ENCODE measurements at regions not wholly inside any gene's neighbourhood (a gene's known extent, or its start where the extent isn't known, plus 50 kb on each side); places are given as distances from the start of the nearest gene placed in this dataset.

- H3K4me3 Mint-ChIP-seq = no peak overlapping the region
- peaks cover 3 to 4% of the 10 kb centered on the region in 2 donors for H3K27me3 Mint-ChIP-seq
- Histone ChIP-seq H3K27ac (ENCODE audit: low read depth, low read length) (no peak overlapping the region), H3K9me3 (ENCODE audit: control insufficient read depth in 1 of 2, low read length in 2 of 2) (no peaks in the 10 kb centered on the region), H3K27me3 (ENCODE audit: insufficient read depth, low read length) (no peaks in the 10 kb centered on the region), H3K36me3 (ENCODE audit: insufficient read depth, low read length) (no peaks in the 10 kb centered on the region), H3K4me3 (ENCODE audit: low read length in 2 of 2) (no peak overlapping the region), H3K4me1 (ENCODE audit: insufficient read depth, low read length) (no peaks in the 10 kb centered on the region)
- intact Hi-C loops (cut with micrococcal nuclease) = no loop called here
- ChIA-PET CTCF (ENCODE audit: partially characterized antibody) (interaction anchor here (1.0 kb wide), 1 partner anchor 10 kb away, joined by 5 read pairs; no protein-coding TSS in a partner anchor), POLR2A (ENCODE audit: partially characterized antibody) (no interaction called here)
- H3K4me1 Mint-ChIP-seq = no peaks in the 10 kb centered on the region
- H3K27ac Mint-ChIP-seq = no peak overlapping the region
- peaks cover 0 to 5% (median under 1%) of the 10 kb centered on the region in 8 donors for H3K9me3 Mint-ChIP-seq
- DNase-seq = no peak
- H3K36me3 Mint-ChIP-seq = no peaks in the 10 kb centered on the region
Measured at GRCh38 chr9:19732441-19732951, 56.3 kb downstream of the SLC24A2 start.

GRCh38 chr9:19728101-19728500 is 60.7 kb downstream of the SLC24A2 start:
- ChIA-PET POLR2A (ENCODE audit: partially characterized antibody) (no interaction called here), CTCF (ENCODE audit: partially characterized antibody) (interaction anchor here (1.1 kb wide), 1 partner anchor 21 kb away, joined by 3 read pairs; no protein-coding TSS in a partner anchor)
- no peaks in the 10 kb centered on the region for H3K9me3 ChIP-seq (ENCODE audit: control insufficient read depth in 1 of 2, low read length in 2 of 2)
- DNase-seq = no peak
- no peak overlapping the region for H3K4me3 ChIP-seq (ENCODE audit: low read length in 2 of 2)
- Mint-ChIP-seq H3K27me3 (peaks cover 2 to 8% of the 10 kb centered on the region in 2 donors), H3K4me3 (no peak overlapping the region), H3K27ac (no peak overlapping the region), H3K36me3 (no peaks in the 10 kb centered on the region), H3K4me1 (no peaks in the 10 kb centered on the region), H3K9me3 (no peaks in the 10 kb centered on the region)
- intact Hi-C loops (cut with micrococcal nuclease) = no loop called here
- H3K27ac ChIP-seq (ENCODE audit: low read depth, low read length) = no peak overlapping the region
- no peaks in the 10 kb centered on the region for H3K36me3 ChIP-seq (ENCODE audit: insufficient read depth, low read length)
- H3K4me1 ChIP-seq (ENCODE audit: insufficient read depth, low read length) = no peaks in the 10 kb centered on the region
- H3K27me3 ChIP-seq (ENCODE audit: insufficient read depth, low read length) = no peaks in the 10 kb centered on the region

DNA sequence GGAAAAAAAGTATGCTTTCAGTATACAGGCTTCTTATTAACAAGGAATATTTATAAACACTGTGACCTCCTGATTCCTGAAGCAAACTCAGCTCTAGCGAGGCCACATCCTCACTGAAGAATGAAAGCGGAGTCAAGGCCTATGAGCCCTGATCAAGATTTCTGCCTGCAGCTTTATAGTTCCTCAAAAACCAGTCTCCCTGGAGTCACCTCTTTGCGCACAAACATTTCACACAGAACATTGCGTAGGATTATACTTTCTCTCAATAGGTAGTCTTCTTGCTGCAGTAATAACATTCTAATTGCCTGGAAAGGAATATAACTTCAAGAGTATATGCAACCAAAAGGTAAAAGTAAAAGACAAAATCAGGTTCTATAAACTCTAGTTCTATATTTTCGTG is 62.9 kb downstream of the SLC24A2 start:
- no peaks in the 10 kb centered on the region for H3K9me3 Mint-ChIP-seq
- Histone ChIP-seq H3K9me3 (ENCODE audit: control insufficient read depth in 1 of 2, low read length in 2 of 2) (no peaks in the 10 kb centered on the region), H3K27me3 (ENCODE audit: insufficient read depth, low read length) (no peaks in the 10 kb centered on the region), H3K36me3 (ENCODE audit: insufficient read depth, low read length) (no peaks in the 10 kb centered on the region), H3K27ac (ENCODE audit: low read depth, low read length) (no peak overlapping the region), H3K4me3 (ENCODE audit: low read length in 2 of 2) (no peak overlapping the region), H3K4me1 (ENCODE audit: insufficient read depth, low read length) (no peaks in the 10 kb centered on the region)
- H3K27me3 Mint-ChIP-seq = peaks cover 2 to 4% of the 10 kb centered on the region in 2 donors
- intact Hi-C loops (cut with micrococcal nuclease) = no loop called here
- no peak overlapping the region for H3K4me3 Mint-ChIP-seq
- no peak for DNase-seq
- H3K27ac Mint-ChIP-seq = no peak overlapping the region
- no peaks in the 10 kb centered on the region for H3K4me1 Mint-ChIP-seq
- CTCF ChIA-PET (ENCODE audit: partially characterized antibody) = no interaction called here
- H3K36me3 Mint-ChIP-seq = no peaks in the 10 kb centered on the region
- POLR2A ChIA-PET (ENCODE audit: partially characterized antibody) = no interaction called here

GRCh38 chr9:19720377-19720776 is 68.5 kb downstream of the SLC24A2 start:
- Mint-ChIP-seq H3K27ac (no peak overlapping the region), H3K27me3 (peaks cover 1 to 10% of the 10 kb centered on the region in 2 donors), H3K9me3 (no peaks in the 10 kb centered on the region), H3K4me1 (no peaks in the 10 kb centered on the region), H3K4me3 (no peak overlapping the region), H3K36me3 (no peaks in the 10 kb centered on the region)
- no peak for DNase-seq
- POLR2A ChIA-PET (ENCODE audit: partially characterized antibody) = no interaction called here
- intact Hi-C loops (cut with micrococcal nuclease) = no loop called here
- no peak overlapping the region for H3K27ac ChIP-seq (ENCODE audit: low read depth, low read length)
- no peaks in the 10 kb centered on the region for H3K36me3 ChIP-seq (ENCODE audit: insufficient read depth, low read length)
- CTCF ChIA-PET (ENCODE audit: partially characterized antibody) = no interaction called here
- H3K9me3 ChIP-seq (ENCODE audit: control insufficient read depth in 1 of 2, low read length in 2 of 2) = no peaks in the 10 kb centered on the region
- no peak overlapping the region for H3K4me3 ChIP-seq (ENCODE audit: low read length in 2 of 2)
- no peaks in the 10 kb centered on the region for H3K27me3 ChIP-seq (ENCODE audit: insufficient read depth, low read length)
- no peaks in the 10 kb centered on the region for H3K4me1 ChIP-seq (ENCODE audit: insufficient read depth, low read length)

GRCh38 chr9:19703702-19704101 is 85.1 kb downstream of the SLC24A2 start:
- intact Hi-C loops (cut with micrococcal nuclease) = no loop called here
- Mint-ChIP-seq H3K4me1 (no peaks in the 10 kb centered on the region), H3K4me3 (no peak overlapping the region), H3K9me3 (peaks cover 0 to 3% (median 0%) of the 10 kb centered on the region in 8 donors), H3K36me3 (no peaks in the 10 kb centered on the region), H3K27me3 (peaks cover 2 to 4% of the 10 kb centered on the region in 2 donors), H3K27ac (no peak overlapping the region)
- Histone ChIP-seq H3K27ac (ENCODE audit: low read depth, low read length) (no peak overlapping the region), H3K4me3 (ENCODE audit: low read length in 2 of 2) (no peak overlapping the region), H3K27me3 (ENCODE audit: insufficient read depth, low read length) (no peaks in the 10 kb centered on the region), H3K4me1 (ENCODE audit: insufficient read depth, low read length) (no peaks in the 10 kb centered on the region), H3K9me3 (ENCODE audit: control insufficient read depth in 1 of 2, low read length in 2 of 2) (no peaks in the 10 kb centered on the region), H3K36me3 (ENCODE audit: insufficient read depth, low read length) (no peaks in the 10 kb centered on the region)
- CTCF ChIA-PET (ENCODE audit: partially characterized antibody) = no interaction called here
- POLR2A ChIA-PET (ENCODE audit: partially characterized antibody) = no interaction called here
- DNase-seq = no peak

- ChIA-PET CTCF (ENCODE audit: partially characterized antibody) (no interaction called here), POLR2A (ENCODE audit: partially characterized antibody) (no interaction called here)
- H3K27ac Mint-ChIP-seq = no peak overlapping the region
- intact Hi-C loops (cut with micrococcal nuclease) = no loop called here
- H3K4me3 ChIP-seq (ENCODE audit: low read length in 2 of 2) = no peak overlapping the region
- peaks cover 2 to 4% of the 10 kb centered on the region in 2 donors for H3K27me3 Mint-ChIP-seq
- no peaks in the 10 kb centered on the region for H3K36me3 ChIP-seq (ENCODE audit: insufficient read depth, low read length)
- no peaks in the 10 kb centered on the region for H3K27me3 ChIP-seq (ENCODE audit: insufficient read depth, low read length)
- H3K4me3 Mint-ChIP-seq = no peak overlapping the region
- no peaks in the 10 kb centered on the region for H3K9me3 ChIP-seq (ENCODE audit: control insufficient read depth in 1 of 2, low read length in 2 of 2)
- no peaks in the 10 kb centered on the region for H3K4me1 Mint-ChIP-seq
- no peak for DNase-seq
- no peaks in the 10 kb centered on the region for H3K4me1 ChIP-seq (ENCODE audit: insufficient read depth, low read length)
- H3K9me3 Mint-ChIP-seq = peaks cover 0 to 3% (median 0%) of the 10 kb centered on the region in 8 donors
- no peak overlapping the region for H3K27ac ChIP-seq (ENCODE audit: low read depth, low read length)
- no peaks in the 10 kb centered on the region for H3K36me3 Mint-ChIP-seq
Measured at GRCh38 chr9:19701991-19702390, 86.8 kb downstream of the SLC24A2 start.

DNA sequence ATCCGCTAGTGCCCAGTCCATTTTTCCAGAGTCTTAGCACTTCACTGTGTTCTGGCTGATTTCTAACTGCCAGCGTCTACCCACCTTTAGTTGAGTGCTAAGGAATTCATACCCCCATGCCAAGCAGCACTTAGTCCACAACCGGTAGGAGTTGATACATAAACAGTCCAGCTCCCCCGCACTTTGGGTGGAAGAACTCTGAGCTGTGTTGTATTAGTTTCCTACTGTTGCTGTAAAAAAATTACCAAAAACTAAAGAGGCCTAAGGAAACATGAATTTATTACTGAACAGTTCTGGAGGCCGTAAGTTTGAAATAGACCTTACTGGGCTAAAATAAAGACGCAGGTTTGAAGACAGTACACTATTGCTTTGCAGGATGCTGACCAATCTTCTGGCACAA is 87.6 kb downstream of the SLC24A2 start:
- no peaks in the 10 kb centered on the region for H3K36me3 ChIP-seq (ENCODE audit: insufficient read depth, low read length)
- no peak overlapping the region for H3K4me3 ChIP-seq (ENCODE audit: low read length in 2 of 2)
- no peak overlapping the region for H3K27ac Mint-ChIP-seq
- no peak for DNase-seq
- H3K4me1 Mint-ChIP-seq = no peaks in the 10 kb centered on the region
- H3K27me3 ChIP-seq (ENCODE audit: insufficient read depth, low read length) = no peaks in the 10 kb centered on the region
- no peaks in the 10 kb centered on the region for H3K36me3 Mint-ChIP-seq
- no peaks in the 10 kb centered on the region for H3K9me3 ChIP-seq (ENCODE audit: control insufficient read depth in 1 of 2, low read length in 2 of 2)
- intact Hi-C loops (cut with micrococcal nuclease) = no loop called here
- H3K27me3 Mint-ChIP-seq = peaks cover 2 to 4% of the 10 kb centered on the region in 2 donors
- no peak overlapping the region for H3K27ac ChIP-seq (ENCODE audit: low read depth, low read length)
- POLR2A ChIA-PET (ENCODE audit: partially characterized antibody) = no interaction called here
- no peaks in the 10 kb centered on the region for H3K4me1 ChIP-seq (ENCODE audit: insufficient read depth, low read length)
- no peak overlapping the region for H3K4me3 Mint-ChIP-seq
- peaks cover 0 to 3% (median 0%) of the 10 kb centered on the region in 8 donors for H3K9me3 Mint-ChIP-seq
- CTCF ChIA-PET (ENCODE audit: partially characterized antibody) = no interaction called here

DNA sequence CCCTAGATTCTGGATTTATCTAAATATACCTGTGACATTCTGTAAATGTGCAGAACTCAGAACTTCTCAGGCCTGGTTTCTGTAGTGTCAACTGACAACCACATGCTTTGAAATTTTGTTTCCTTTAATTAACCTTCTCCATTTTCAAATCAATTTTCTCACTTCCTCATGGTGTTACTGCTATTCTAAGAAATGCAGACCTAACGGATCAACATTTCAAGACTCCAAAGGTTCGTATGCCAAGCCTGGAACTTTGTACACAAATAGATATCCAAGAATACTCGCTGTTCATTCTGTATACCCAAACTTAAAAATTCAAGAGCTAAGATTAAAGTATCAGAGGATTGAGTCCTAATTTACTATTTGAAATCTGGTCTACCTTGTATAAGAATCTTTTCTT is 88.1 kb downstream of the SLC24A2 start:
- H3K4me3 Mint-ChIP-seq = no peak overlapping the region
- H3K9me3 Mint-ChIP-seq = peaks cover 0 to 3% (median 0%) of the 10 kb centered on the region in 8 donors
- H3K27me3 Mint-ChIP-seq = peaks cover 2 to 4% of the 10 kb centered on the region in 2 donors
- H3K9me3 ChIP-seq (ENCODE audit: control insufficient read depth in 1 of 2, low read length in 2 of 2) = no peaks in the 10 kb centered on the region
- no peaks in the 10 kb centered on the region for H3K4me1 Mint-ChIP-seq
- DNase-seq = no peak
- POLR2A ChIA-PET (ENCODE audit: partially characterized antibody) = no interaction called here
- no peak overlapping the region for H3K27ac Mint-ChIP-seq
- H3K4me3 ChIP-seq (ENCODE audit: low read length in 2 of 2) = no peak overlapping the region
- no peaks in the 10 kb centered on the region for H3K27me3 ChIP-seq (ENCODE audit: insufficient read depth, low read length)
- H3K36me3 Mint-ChIP-seq = no peaks in the 10 kb centered on the region
- no peaks in the 10 kb centered on the region for H3K36me3 ChIP-seq (ENCODE audit: insufficient read depth, low read length)
- CTCF ChIA-PET (ENCODE audit: partially characterized antibody) = no interaction called here
- no peak overlapping the region for H3K27ac ChIP-seq (ENCODE audit: low read depth, low read length)
- H3K4me1 ChIP-seq (ENCODE audit: insufficient read depth, low read length) = no peaks in the 10 kb centered on the region
- intact Hi-C loops (cut with micrococcal nuclease) = no loop called here
